NCI-H446 treated with DMSO at 0.1 percent for 48 hours (cell line): ENCODE measurements at regions not wholly inside any gene's neighbourhood (a gene's known extent, or its start where the extent isn't known, plus 50 kb on each side); places are given as distances from the start of the nearest gene placed in this dataset.
"Not testable (repeated sequence)": the region's sequence is repeated elsewhere in the genome, so short reads cannot be mapped to it uniquely, and the experiment has no call there.

Experiments used
- DNase-seq: peaks from one replicate; lab custom pipeline; 2025; lab: John Stamatoyannopoulos, UW

- DNase-seq = no peak
Measured at GRCh38 chr7:68246189-68246633, 1249.6 kb downstream of the TYW1 start.

GRCh38 chr7:68247126-68247525 is 1250.5 kb downstream of the TYW1 start:
- no peak for DNase-seq

GRCh38 chr7:68247571-68247970 is 1250.9 kb downstream of the TYW1 start:
- no peak for DNase-seq

GRCh38 chr7:68248973-68249372 is 1252.3 kb downstream of the TYW1 start:
- no peak for DNase-seq

- DNase-seq = no peak
Measured at GRCh38 chr7:68249611-68250010, 1253.0 kb downstream of the TYW1 start.

GRCh38 chr7:68250143-68250542 is 1253.5 kb downstream of the TYW1 start:
- no peak for DNase-seq

GRCh38 chr7:68254815-68255214 is 1258.2 kb downstream of the TYW1 start:
- DNase-seq = not testable (repeated sequence)

GRCh38 chr7:68256295-68256694 is 1259.7 kb downstream of the TYW1 start:
- no peak for DNase-seq

- no peak for DNase-seq
Measured at GRCh38 chr7:68258609-68259008, 1262.0 kb downstream of the TYW1 start.

GRCh38 chr7:68265258-68265657 is 1268.6 kb downstream of the TYW1 start:
- no peak for DNase-seq

- no peak for DNase-seq
Measured at GRCh38 chr7:68266004-68266579, 1269.5 kb downstream of the TYW1 start.

GRCh38 chr7:68267486-68267885 is 1270.9 kb downstream of the TYW1 start:
- DNase-seq = no peak

GRCh38 chr7:68269405-68269804 is 1272.8 kb downstream of the TYW1 start:
- no peak for DNase-seq

- DNase-seq = no peak
Measured at GRCh38 chr7:68272507-68272906, 1275.9 kb downstream of the TYW1 start.

- DNase-seq = no peak
Measured at GRCh38 chr7:68276725-68277124, 1280.1 kb downstream of the TYW1 start.

GRCh38 chr7:68279827-68280400 is 1283.3 kb downstream of the TYW1 start:
- DNase-seq = no peak

GRCh38 chr7:68280931-68281330 is 1284.3 kb downstream of the TYW1 start:
- no peak for DNase-seq

- no peak for DNase-seq
Measured at GRCh38 chr7:68288144-68288593, 1291.5 kb downstream of the TYW1 start.

GRCh38 chr7:68291710-68292109 is 1295.1 kb downstream of the TYW1 start:
- DNase-seq = no peak

- DNase-seq = no peak
Measured at GRCh38 chr7:68295386-68295785, 1298.8 kb downstream of the TYW1 start.

- no peak for DNase-seq
Measured at GRCh38 chr7:68304536-68304935, 1293.7 kb upstream of the AUTS2 start.

GRCh38 chr7:68306692-68307107 is 1291.6 kb upstream of the AUTS2 start:
- no peak for DNase-seq

GRCh38 chr7:68309271-68309670 is 1289.0 kb upstream of the AUTS2 start:
- DNase-seq = no peak

- no peak for DNase-seq
Measured at GRCh38 chr7:68309806-68310205, 1288.5 kb upstream of the AUTS2 start.
